Smooth muscle cell (in vitro differentiated cells): ENCODE measurements at regions not wholly inside any gene's neighbourhood (a gene's known extent, or its start where the extent isn't known, plus 50 kb on each side); places are given as distances from the start of the nearest gene placed in this dataset.
"Not testable (repeated sequence)": the region's sequence is repeated elsewhere in the genome, so short reads cannot be mapped to it uniquely, and the experiment has no call there.

Experiments used
- DNase-seq: peaks from one replicate; lab custom pipeline; 2025; ENCODE audit not compliant: unreplicated experiment; lab: John Stamatoyannopoulos, UW
- H2AFZ ChIP-seq: fragments of 200-600 bp; sonication (generic); 2 replicates; pipeline ENCODE4 v1.6.0; 2016; ENCODE audit warnings: antibody characterized with exemption, low read depth, mild to moderate bottlenecking
- H3F3A ChIP-seq: fragments of 200-600 bp; sonication (generic); 2 replicates; pipeline ENCODE4 v1.6.0; 2017; ENCODE audit warnings: antibody characterized with exemption, low read depth
- H3K27ac ChIP-seq: fragments of 200-600 bp; sonication (generic); 2 replicates; pipeline ENCODE4 v1.5.1; 2016; ENCODE audit warnings: low read depth, mild to moderate bottlenecking
- H3K27me3 ChIP-seq: fragments of 200-600 bp; sonication (generic); 2 replicates; pipeline ENCODE4 v1.6.1; 2016; ENCODE audit warnings: low read depth, mild to moderate bottlenecking
- H3K36me3 ChIP-seq: fragments of 200-600 bp; sonication (generic); 2 replicates; pipeline ENCODE4 v1.5.1; 2016; ENCODE audit warnings: low read depth
- H3K4me1 ChIP-seq: fragments of 200-600 bp; sonication (generic); 2 replicates; pipeline ENCODE4 v1.5.1; 2016; ENCODE audit warnings: low read depth
- H3K4me2 ChIP-seq: fragments of 200-600 bp; sonication (generic); 2 replicates; pipeline ENCODE4 v1.6.0; 2016; ENCODE audit warnings: mild to moderate bottlenecking
- H3K4me3 ChIP-seq: fragments of 200-600 bp; sonication (generic); 2 replicates; pipeline ENCODE4 v1.5.1; 2016; ENCODE audit warnings: mild to moderate bottlenecking
- H3K79me2 ChIP-seq: fragments of 200-600 bp; sonication (generic); 2 replicates; pipeline ENCODE4 v1.6.0; 2016; ENCODE audit warnings: low read depth, mild to moderate bottlenecking
- H3K9ac ChIP-seq: fragments of 200-600 bp; sonication (generic); 2 replicates; pipeline ENCODE4 v1.6.0; 2016; ENCODE audit warnings: low read depth
- H3K9me3 ChIP-seq: fragments of 200-600 bp; sonication (generic); replicated peaks from 2 replicates; pipeline ENCODE4 v1.5.1; 2016; ENCODE audit warnings: low read depth
- H4K20me1 ChIP-seq: fragments of 200-600 bp; sonication (generic); 2 replicates; pipeline ENCODE4 v1.6.0; 2016; ENCODE audit warnings: low read depth
- CTCF ChIP-seq: fragments of 200-600 bp; sonication (generic); IDR thresholded peaks from 2 replicates; pipeline ENCODE4 v1.5.1; 2017; ENCODE audit warnings: borderline replicate concordance, mild to moderate bottlenecking, antibody characterized with exemption; ENCODE audit not compliant: insufficient read depth, poor library complexity, severe bottlenecking
- WGBS: methylation state at CpG from one replicate; pipeline ENCODE4 v1.1.7; 2016; ENCODE audit warnings: low lambda C conversion rate; 5-methylcytosine and 5-hydroxymethylcytosine counted together

- H3K9me3 ChIP-seq, result no peaks in the 10 kb centered on the region
- H3F3A ChIP-seq, result no peaks in the 10 kb centered on the region
- no peaks in the 10 kb centered on the region for H3K27me3 ChIP-seq
- H3K79me2 ChIP-seq, result no peaks in the 10 kb centered on the region
- no peak overlapping the region for H3K4me2 ChIP-seq
- H3K27ac ChIP-seq, result no peak overlapping the region
- H3K4me1 ChIP-seq, result no peaks in the 10 kb centered on the region
- TF ChIP-seq CTCF, result no peak
- 81% methylated on average over 6 of the region's 6 CpGs for WGBS
- no peaks in the 10 kb centered on the region for H3K36me3 ChIP-seq
- H3K9ac ChIP-seq, result no peak overlapping the region
- H2AFZ ChIP-seq, result no peak overlapping the region
- DNase-seq, result no peak
- no peaks in the 10 kb centered on the region for H4K20me1 ChIP-seq
- H3K4me3 ChIP-seq, result no peak overlapping the region
Observed at GRCh38 chr11:123338266-123338800, 91.7 kb upstream of the GRAMD1B start.

GRCh38 chr11:123334925-123335324 lies 95.1 kb upstream of the GRAMD1B start:
- no peaks in the 10 kb centered on the region for H3K36me3 ChIP-seq
- no peaks in the 10 kb centered on the region for H4K20me1 ChIP-seq
- no peak overlapping the region for H3K27ac ChIP-seq
- DNase-seq, result no peak
- H3K79me2 ChIP-seq, result no peaks in the 10 kb centered on the region
- H2AFZ ChIP-seq, result no peak overlapping the region
- H3K27me3 ChIP-seq, result no peaks in the 10 kb centered on the region
- H3K4me1 ChIP-seq, result no peaks in the 10 kb centered on the region
- H3K4me2 ChIP-seq, result no peak overlapping the region
- H3K9ac ChIP-seq, result no peak overlapping the region
- no peaks in the 10 kb centered on the region for H3F3A ChIP-seq
- TF ChIP-seq CTCF, result no peak
- no peak overlapping the region for H3K4me3 ChIP-seq
- no peaks in the 10 kb centered on the region for H3K9me3 ChIP-seq
- 80% methylated on average over 4 of the region's 4 CpGs for WGBS

- not testable (repeated sequence) for H3K27me3 ChIP-seq, H3K9me3 ChIP-seq, H3K4me1 ChIP-seq, H4K20me1 ChIP-seq, H2AFZ ChIP-seq, H3F3A ChIP-seq, H3K4me2 ChIP-seq, H3K9ac ChIP-seq, DNase-seq, H3K36me3 ChIP-seq, H3K79me2 ChIP-seq, H3K27ac ChIP-seq, H3K4me3 ChIP-seq
- WGBS, result 100% methylated on average over 1 of the region's 1 CpG
Observed at GRCh38 chr11:123332577-123332976, 97.5 kb upstream of the GRAMD1B start.

GRCh38 chr11:123330948-123331347 lies 99.1 kb upstream of the GRAMD1B start:
- H3K27me3 ChIP-seq, result no peaks in the 10 kb centered on the region
- H4K20me1 ChIP-seq, result no peaks in the 10 kb centered on the region
- no peak overlapping the region for H3K4me2 ChIP-seq
- no peaks in the 10 kb centered on the region for H3K36me3 ChIP-seq
- no peaks in the 10 kb centered on the region for H3F3A ChIP-seq
- no peak overlapping the region for H3K9ac ChIP-seq
- no peaks in the 10 kb centered on the region for H3K79me2 ChIP-seq
- 85% methylated on average over 2 of the region's 2 CpGs for WGBS
- TF ChIP-seq CTCF, result no peak
- H3K9me3 ChIP-seq, result no peaks in the 10 kb centered on the region
- H3K4me1 ChIP-seq, result no peaks in the 10 kb centered on the region
- H3K4me3 ChIP-seq, result no peak overlapping the region
- no peak overlapping the region for H2AFZ ChIP-seq
- H3K27ac ChIP-seq, result no peak overlapping the region
- DNase-seq, result no peak
